Hepatocyte (in vitro differentiated cells): ENCODE measurements at regions not wholly inside any gene's neighbourhood (a gene's known extent, or its start where the extent isn't known, plus 50 kb on each side); places are given as distances from the start of the nearest gene placed in this dataset.

ENCODE experiments used
- CTCF ChIP-seq: fragments of 200-600 bp; sonication (generic); IDR thresholded peaks from 2 replicates; pipeline ENCODE4 v1.5.1; 2016; ENCODE audit warnings: antibody characterized with exemption, mild to moderate bottlenecking; ENCODE audit not compliant: poor library complexity
- EZH2 ChIP-seq: fragments of 200-600 bp; sonication (generic); IDR thresholded peaks from 2 replicates; pipeline ENCODE4 v1.6.1; 2016; ENCODE audit warnings: antibody characterized with exemption, mild to moderate bottlenecking, borderline replicate concordance

- TF ChIP-seq CTCF = no peak
- no peak for TF ChIP-seq EZH2
Measured at GRCh38 chr2:183250472-183250871, 126.2 kb downstream of the NUP35 start.
